ENCODE measurements at regions not wholly inside any gene's neighbourhood (a gene's known extent, or its start where the extent isn't known, plus 50 kb on each side); places are given as distances from the start of the nearest gene placed in this dataset.

DNA sequence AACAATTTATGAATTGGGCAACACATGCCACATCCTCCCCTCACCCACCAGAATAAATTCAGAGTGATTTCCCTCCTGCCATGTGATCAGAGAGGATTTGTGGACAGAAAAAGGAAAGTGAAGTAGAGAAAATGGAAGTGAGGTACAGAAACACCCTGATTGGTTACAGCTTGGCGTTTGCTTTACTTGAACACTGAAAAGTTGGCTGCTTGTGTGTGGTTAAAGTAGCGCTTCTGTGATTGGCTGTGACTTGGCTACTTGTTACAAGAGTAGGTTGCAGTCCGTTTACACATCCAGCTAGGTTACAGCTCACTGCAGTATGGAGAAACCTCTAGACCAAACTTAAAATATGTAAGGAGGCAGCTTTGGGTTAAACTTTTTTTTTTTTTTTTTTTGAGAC, 205.2 kb upstream of the ZNF608 start:
- peak overlapping the region; percentile 59; the same call in 1 of the 2 replicates for H3K27ac ChIP-seq (ENCODE audit: low read length)
- H3K4me3 ChIP-seq (ENCODE audit: low read depth in 2 of 2, low read length in 2 of 2) = no peak overlapping the region
- in situ Hi-C loops (cut with HindIII; ENCODE audit: low pct_unique_long_range_greater_than_20kb, low sequenced_read_pairs) (no loop called here), intact Hi-C loops (cut with micrococcal nuclease; ENCODE audit: unreplicated experiment) (no loop called here)
- no peaks in the 10 kb centered on the region for H3K9me3 ChIP-seq (ENCODE audit: control insufficient read depth, insufficient read depth, low read depth, low read length)
- H3K27me3 ChIP-seq (ENCODE audit: control insufficient read depth, insufficient read depth, low read length) = no peaks in the 10 kb centered on the region
- TF ChIP-seq TCF7L2 (IDR thresholded peaks at IDR 0.05; ENCODE audit: low read depth, low read length) (no peak), SIN3A (IDR thresholded peaks at IDR 0.05; ENCODE audit: borderline replicate concordance, insufficient read depth, low read depth, low read length) (no peak), POLR2AphosphoS5 (IDR thresholded peaks at IDR 0.05; ENCODE audit: low read depth, low read length) (no peak)
- TF ChIP-seq, protein P1, sequence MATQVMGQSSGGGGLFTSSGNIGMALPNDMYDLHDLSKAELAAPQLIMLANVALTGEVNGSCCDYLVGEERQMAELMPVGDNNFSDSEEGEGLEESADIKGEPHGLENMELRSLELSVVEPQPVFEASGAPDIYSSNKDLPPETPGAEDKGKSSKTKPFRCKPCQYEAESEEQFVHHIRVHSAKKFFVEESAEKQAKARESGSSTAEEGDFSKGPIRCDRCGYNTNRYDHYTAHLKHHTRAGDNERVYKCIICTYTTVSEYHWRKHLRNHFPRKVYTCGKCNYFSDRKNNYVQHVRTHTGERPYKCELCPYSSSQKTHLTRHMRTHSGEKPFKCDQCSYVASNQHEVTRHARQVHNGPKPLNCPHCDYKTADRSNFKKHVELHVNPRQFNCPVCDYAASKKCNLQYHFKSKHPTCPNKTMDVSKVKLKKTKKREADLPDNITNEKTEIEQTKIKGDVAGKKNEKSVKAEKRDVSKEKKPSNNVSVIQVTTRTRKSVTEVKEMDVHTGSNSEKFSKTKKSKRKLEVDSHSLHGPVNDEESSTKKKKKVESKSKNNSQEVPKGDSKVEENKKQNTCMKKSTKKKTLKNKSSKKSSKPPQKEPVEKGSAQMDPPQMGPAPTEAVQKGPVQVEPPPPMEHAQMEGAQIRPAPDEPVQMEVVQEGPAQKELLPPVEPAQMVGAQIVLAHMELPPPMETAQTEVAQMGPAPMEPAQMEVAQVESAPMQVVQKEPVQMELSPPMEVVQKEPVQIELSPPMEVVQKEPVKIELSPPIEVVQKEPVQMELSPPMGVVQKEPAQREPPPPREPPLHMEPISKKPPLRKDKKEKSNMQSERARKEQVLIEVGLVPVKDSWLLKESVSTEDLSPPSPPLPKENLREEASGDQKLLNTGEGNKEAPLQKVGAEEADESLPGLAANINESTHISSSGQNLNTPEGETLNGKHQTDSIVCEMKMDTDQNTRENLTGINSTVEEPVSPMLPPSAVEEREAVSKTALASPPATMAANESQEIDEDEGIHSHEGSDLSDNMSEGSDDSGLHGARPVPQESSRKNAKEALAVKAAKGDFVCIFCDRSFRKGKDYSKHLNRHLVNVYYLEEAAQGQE (IDR thresholded peaks at IDR 0.05; ENCODE audit: insufficient read depth in 1 of 2, low read depth in 2 of 2, low read length in 1 of 2) = no peak
- TF ChIP-seq, protein P2, sequence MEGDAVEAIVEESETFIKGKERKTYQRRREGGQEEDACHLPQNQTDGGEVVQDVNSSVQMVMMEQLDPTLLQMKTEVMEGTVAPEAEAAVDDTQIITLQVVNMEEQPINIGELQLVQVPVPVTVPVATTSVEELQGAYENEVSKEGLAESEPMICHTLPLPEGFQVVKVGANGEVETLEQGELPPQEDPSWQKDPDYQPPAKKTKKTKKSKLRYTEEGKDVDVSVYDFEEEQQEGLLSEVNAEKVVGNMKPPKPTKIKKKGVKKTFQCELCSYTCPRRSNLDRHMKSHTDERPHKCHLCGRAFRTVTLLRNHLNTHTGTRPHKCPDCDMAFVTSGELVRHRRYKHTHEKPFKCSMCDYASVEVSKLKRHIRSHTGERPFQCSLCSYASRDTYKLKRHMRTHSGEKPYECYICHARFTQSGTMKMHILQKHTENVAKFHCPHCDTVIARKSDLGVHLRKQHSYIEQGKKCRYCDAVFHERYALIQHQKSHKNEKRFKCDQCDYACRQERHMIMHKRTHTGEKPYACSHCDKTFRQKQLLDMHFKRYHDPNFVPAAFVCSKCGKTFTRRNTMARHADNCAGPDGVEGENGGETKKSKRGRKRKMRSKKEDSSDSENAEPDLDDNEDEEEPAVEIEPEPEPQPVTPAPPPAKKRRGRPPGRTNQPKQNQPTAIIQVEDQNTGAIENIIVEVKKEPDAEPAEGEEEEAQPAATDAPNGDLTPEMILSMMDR (IDR thresholded peaks at IDR 0.05) = no peak
- POLR2A ChIA-PET = no interaction called here
- H3K4me1 ChIP-seq (ENCODE audit: control insufficient read depth, insufficient read depth, low read length) = no peaks in the 10 kb centered on the region; the same call in 1 of the 2 replicates
- CTCF ChIA-PET = no interaction called here
- BruUV-seq (replicated peaks) = no TSS peak
- H3K36me3 ChIP-seq (ENCODE audit: control insufficient read depth, insufficient read depth, low read length) = no peaks in the 10 kb centered on the region
- ATAC-seq (no peak), DNase-seq (ENCODE audit: low read depth, low spot score) (no peak)

DNA sequence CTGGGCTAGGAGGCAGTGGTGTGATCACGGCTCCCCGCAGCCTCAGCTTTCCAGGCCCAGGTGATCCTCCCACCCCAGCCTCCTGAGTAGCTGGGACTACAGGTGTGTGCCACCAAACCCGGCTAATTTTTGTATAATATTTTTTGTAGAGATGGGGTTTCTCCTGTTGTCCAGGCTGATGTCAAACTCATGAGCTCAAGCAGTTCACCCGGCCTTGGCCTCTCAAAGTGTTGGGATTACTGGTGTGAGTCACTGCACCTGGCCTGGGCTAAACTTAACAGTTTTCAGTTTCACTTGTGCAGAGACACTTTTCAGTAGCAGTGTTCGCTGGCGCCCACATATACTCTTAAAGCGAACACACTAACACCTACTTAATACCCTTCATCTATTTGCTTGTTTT, 205.6 kb upstream of the ZNF608 start:
- in situ Hi-C loops (cut with HindIII; ENCODE audit: low pct_unique_long_range_greater_than_20kb, low sequenced_read_pairs) (no loop called here), intact Hi-C loops (cut with micrococcal nuclease; ENCODE audit: unreplicated experiment) (no loop called here)
- H3K27me3 ChIP-seq (ENCODE audit: control insufficient read depth, insufficient read depth, low read length) = no peaks in the 10 kb centered on the region
- H3K36me3 ChIP-seq (ENCODE audit: control insufficient read depth, insufficient read depth, low read length) = no peaks in the 10 kb centered on the region
- H3K27ac ChIP-seq (ENCODE audit: low read length) = peak overlapping the region; percentile 59; the same call in 1 of the 2 replicates
- ChIA-PET POLR2A (interaction anchor here (0.6 kb wide), 1 partner anchor 1543 kb away, joined by 5 read pairs; no protein-coding TSS in a partner anchor), CTCF (no interaction called here)
- no peaks in the 10 kb centered on the region; the same call in 1 of the 2 replicates for H3K4me1 ChIP-seq (ENCODE audit: control insufficient read depth, insufficient read depth, low read length)
- H3K9me3 ChIP-seq (ENCODE audit: control insufficient read depth, insufficient read depth, low read depth, low read length) = no peaks in the 10 kb centered on the region
- H3K4me3 ChIP-seq (ENCODE audit: low read depth in 2 of 2, low read length in 2 of 2) = no peak overlapping the region
- TF ChIP-seq, protein P1 (IDR thresholded peaks at IDR 0.05; ENCODE audit: insufficient read depth in 1 of 2, low read depth in 2 of 2, low read length in 1 of 2) = no peak
- TF ChIP-seq, protein P2 (IDR thresholded peaks at IDR 0.05) = no peak
- TF ChIP-seq SIN3A (IDR thresholded peaks at IDR 0.05; ENCODE audit: borderline replicate concordance, insufficient read depth, low read depth, low read length) (no peak), POLR2AphosphoS5 (IDR thresholded peaks at IDR 0.05; ENCODE audit: low read depth, low read length) (no peak), TCF7L2 (IDR thresholded peaks at IDR 0.05; ENCODE audit: low read depth, low read length) (no peak)
- ATAC-seq = peak; percentile 38; the same call in 1 of the 2 replicates
- BruUV-seq (replicated peaks) = no TSS peak
- DNase-seq (ENCODE audit: low read depth, low spot score) = no peak
